Endothelial cell of umbilical vein (primary cell): ENCODE measurements at regions not wholly inside any gene's neighbourhood (a gene's known extent, or its start where the extent isn't known, plus 50 kb on each side); places are given as distances from the start of the nearest gene placed in this dataset.

Experiments
- EZH2 ChIP-seq: IDR thresholded peaks from 2 replicates; pipeline ENCODE4 v1.6.1; 2012; ENCODE audit warnings: borderline replicate concordance, low read depth, mild to moderate bottlenecking, moderate library complexity, low read length, inconsistent platforms; ENCODE audit not compliant: severe bottlenecking
- FOS ChIP-seq: IDR thresholded peaks from 2 replicates; pipeline ENCODE4 v1.6.1; 2011; ENCODE audit warnings: mild to moderate bottlenecking, low read length, moderate library complexity, borderline replicate concordance; ENCODE audit not compliant: insufficient read depth
- GATA2 ChIP-seq: IDR thresholded peaks from 2 replicates; pipeline ENCODE4 v1.7.0; 2011; ENCODE audit warnings: low read depth, mild to moderate bottlenecking, moderate library complexity, mixed read lengths, low read length; ENCODE audit not compliant: insufficient read length, insufficient read depth
- JUN ChIP-seq: IDR thresholded peaks from 2 replicates; pipeline ENCODE4 v1.6.1; 2011; ENCODE audit warnings: borderline replicate concordance, low read depth; ENCODE audit not compliant: insufficient read length, insufficient read depth
- MYC ChIP-seq: IDR thresholded peaks from one replicate; pipeline ENCODE4 v1.6.1; 2011; ENCODE audit warnings: mild to moderate bottlenecking, low read depth, low read length
- POLR2A ChIP-seq: IDR thresholded peaks from 2 replicates; pipeline ENCODE4 v1.6.1; 2012; ENCODE audit warnings: low read depth, mild to moderate bottlenecking, control low read depth, low read length
- POLR2AphosphoS5 ChIP-seq: IDR thresholded peaks from 2 replicates; pipeline ENCODE4 v1.6.1; 2012; ENCODE audit warnings: low read depth, mild to moderate bottlenecking, control low read depth, low read length, moderate library complexity; ENCODE audit not compliant: insufficient read depth
- TF ChIP-seq, protein P1 (sequence below), 2 donors: IDR thresholded peaks; 1 replicate in 1 of 2; 2 replicates in 1 of 2; pipeline ENCODE4 v1.5.1; 2011; ENCODE audit warnings: low read length in 2 of 2, mild to moderate bottlenecking in 2 of 2, moderate library complexity in 2 of 2, control low read depth in 1 of 2, inconsistent platforms in 1 of 2, low read depth in 1 of 2; ENCODE audit not compliant: insufficient read depth in 1 of 2; ENCODE audit errors: extremely low read depth in 1 of 2
- TF ChIP-seq, protein P2 (sequence below): IDR thresholded peaks from 2 replicates; pipeline ENCODE4 v1.6.1; 2011; ENCODE audit not compliant: insufficient read depth, insufficient read length

- TF ChIP-seq, protein P1, sequence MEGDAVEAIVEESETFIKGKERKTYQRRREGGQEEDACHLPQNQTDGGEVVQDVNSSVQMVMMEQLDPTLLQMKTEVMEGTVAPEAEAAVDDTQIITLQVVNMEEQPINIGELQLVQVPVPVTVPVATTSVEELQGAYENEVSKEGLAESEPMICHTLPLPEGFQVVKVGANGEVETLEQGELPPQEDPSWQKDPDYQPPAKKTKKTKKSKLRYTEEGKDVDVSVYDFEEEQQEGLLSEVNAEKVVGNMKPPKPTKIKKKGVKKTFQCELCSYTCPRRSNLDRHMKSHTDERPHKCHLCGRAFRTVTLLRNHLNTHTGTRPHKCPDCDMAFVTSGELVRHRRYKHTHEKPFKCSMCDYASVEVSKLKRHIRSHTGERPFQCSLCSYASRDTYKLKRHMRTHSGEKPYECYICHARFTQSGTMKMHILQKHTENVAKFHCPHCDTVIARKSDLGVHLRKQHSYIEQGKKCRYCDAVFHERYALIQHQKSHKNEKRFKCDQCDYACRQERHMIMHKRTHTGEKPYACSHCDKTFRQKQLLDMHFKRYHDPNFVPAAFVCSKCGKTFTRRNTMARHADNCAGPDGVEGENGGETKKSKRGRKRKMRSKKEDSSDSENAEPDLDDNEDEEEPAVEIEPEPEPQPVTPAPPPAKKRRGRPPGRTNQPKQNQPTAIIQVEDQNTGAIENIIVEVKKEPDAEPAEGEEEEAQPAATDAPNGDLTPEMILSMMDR (IDR thresholded peaks at IDR 0.05; ENCODE audit: extremely low read depth in 1 of 2, insufficient read depth in 1 of 2, low read depth in 1 of 2, low read length in 2 of 2), result no peak
- no peak for TF ChIP-seq POLR2A
- TF ChIP-seq, protein P2, sequence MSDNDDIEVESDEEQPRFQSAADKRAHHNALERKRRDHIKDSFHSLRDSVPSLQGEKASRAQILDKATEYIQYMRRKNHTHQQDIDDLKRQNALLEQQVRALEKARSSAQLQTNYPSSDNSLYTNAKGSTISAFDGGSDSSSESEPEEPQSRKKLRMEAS, result no peak
- TF ChIP-seq EZH2, result no peak
- no peak for TF ChIP-seq FOS
- no peak for TF ChIP-seq POLR2AphosphoS5
- no peak for TF ChIP-seq GATA2
- TF ChIP-seq JUN, result no peak
- TF ChIP-seq MYC, result no peak
Measured at GRCh38 chr13:85675151-85675907, 123.9 kb downstream of the SLITRK6 start.
